HepG2 (cell line): ENCODE measurements at regions not wholly inside any gene's neighbourhood (a gene's known extent, or its start where the extent isn't known, plus 50 kb on each side); places are given as distances from the start of the nearest gene placed in this dataset.

ENCODE experiments used
- ATAC-seq: fragments of 200-7000 bp; cut with Tn5 transposase; 3 replicates; pipeline ENCODE4 v1.9.1; 2020; ENCODE audit warnings: mild to moderate bottlenecking, moderate library complexity
- BruUV-seq: library from RNA; stranded (reverse); fragments of 400-500 nt; replicated peaks from 2 replicates; lab custom pipeline; 2021; lab: Mats Ljungman, UMichigan
- CTCF ChIA-PET: fragments of 300-600 bp; formaldehyde crosslinking; extraction: SDS; loops from one replicate; lab custom pipeline; 2021; ENCODE audit warnings: low total read pairs, inconsistent platforms, low intra/inter-chr PET ratio; lab: Yijun Ruan, JAX
- POLR2A ChIA-PET: fragments of 350-600 bp; sonication (Branson Sonifier 250); formaldehyde crosslinking; loops from one replicate; lab custom pipeline; 2020; ENCODE audit warnings: antibody characterized with exemption, inconsistent platforms; lab: Yijun Ruan, JAX
- DNase-seq: peaks from one replicate; pipeline ENCODE4 v3.0.0-alpha.2; 2015; ENCODE audit warnings: low spot score
- FAIRE-seq: peaks from 3 replicates; lab custom pipeline; 2011; peaks lifted over from hg19 to GRCh38; lab: Jason Lieb, UNC
- H2AFZ ChIP-seq: one replicate; pipeline ENCODE4 v1.6.1; 2011; ENCODE audit warnings: low read length, inconsistent platforms
- H3K27ac ChIP-seq: fragments of 300-600 bp; 3 replicates; pipeline ENCODE4 v1.8.0; 2011; ENCODE audit warnings: mixed run types, mild to moderate bottlenecking, mixed read lengths, low read length, inconsistent platforms; ENCODE audit not compliant: insufficient read depth; ENCODE audit errors: extremely low read length
- H3K27me3 ChIP-seq, 2 experiments: fragments of 200-600 bp in 1 of 2; 2 replicates in 1 of 2; 3 replicates in 1 of 2; pipeline versions ENCODE4 v1.6.0 to v1.8.0; 2011; ENCODE audit warnings: low read length in 2 of 2, mild to moderate bottlenecking in 2 of 2, moderate library complexity in 2 of 2, inconsistent platforms in 1 of 2; ENCODE audit not compliant: insufficient read depth in 2 of 2, control insufficient read depth in 1 of 2
- H3K36me3 ChIP-seq, 2 experiments: fragments of 200-600 bp in 1 of 2; replicated peaks in 1 of 2; 2 replicates in 1 of 2; 3 replicates in 1 of 2; pipeline versions ENCODE4 v1.5.1 to v1.8.0; 2011; ENCODE audit warnings: low read length in 2 of 2, inconsistent platforms in 1 of 2; ENCODE audit not compliant: insufficient read depth in 2 of 2, control insufficient read depth in 1 of 2
- H3K4me1 ChIP-seq: 2 replicates; pipeline ENCODE4 v1.5.1; 2012; ENCODE audit warnings: low read length, inconsistent platforms; ENCODE audit not compliant: insufficient read depth
- H3K4me2 ChIP-seq: 2 replicates; pipeline ENCODE4 v1.6.0; 2011; ENCODE audit warnings: low read depth, low read length, inconsistent platforms
- H3K4me3 ChIP-seq, 3 experiments: fragments of 200-600 bp in 1 of 3; sonication (generic), shearing (Covaris generic) in 1 of 3; replicated peaks in 1 of 3; 2 replicates each; pipeline ENCODE4 v1.5.1; 2011 to 2016; ENCODE audit warnings: low read length in 3 of 3, inconsistent platforms in 2 of 3, low read depth in 2 of 3, mild to moderate bottlenecking in 2 of 3, control low read depth in 1 of 3, mixed read lengths in 1 of 3; ENCODE audit not compliant: insufficient read depth in 1 of 3
- H3K79me2 ChIP-seq: one replicate; pipeline ENCODE4 v1.6.1; 2011; ENCODE audit warnings: low read length, inconsistent platforms; ENCODE audit not compliant: insufficient read depth
- H3K9ac ChIP-seq: 2 replicates; pipeline ENCODE4 v1.6.0; 2011; ENCODE audit warnings: mild to moderate bottlenecking, low read depth, low read length, inconsistent platforms; ENCODE audit not compliant: insufficient read depth
- H3K9me3 ChIP-seq: 2 replicates; pipeline ENCODE4 v1.5.1; 2012; ENCODE audit warnings: mild to moderate bottlenecking, low read length
- H4K20me1 ChIP-seq: 2 replicates; pipeline ENCODE4 v1.6.0; 2011; ENCODE audit warnings: inconsistent platforms, mild to moderate bottlenecking, low read length, moderate library complexity; ENCODE audit not compliant: insufficient read depth
- ONECUT2 ChIP-seq: sonication (generic); formaldehyde crosslinking; IDR thresholded peaks from 2 replicates; pipeline ENCODE4 v1.4.0; 2020; ENCODE audit warnings: missing genetic modification reagents
- SRY ChIP-seq: sonication (generic); formaldehyde crosslinking; IDR thresholded peaks from 2 replicates; pipeline ENCODE4 v1.8.0; 2022; ENCODE audit warnings: mild to moderate bottlenecking, missing genetic modification reagents
- TAF15 ChIP-seq: fragments of 200-400 bp; formaldehyde crosslinking; IDR thresholded peaks from one replicate; pipeline ENCODE4 v1.6.1; 2018; ENCODE audit warnings: mild to moderate bottlenecking, low read depth, low read length; ENCODE audit not compliant: poor library complexity, severe bottlenecking
- ZMAT3 ChIP-seq: sonication (generic); formaldehyde crosslinking; conservative IDR thresholded peaks from 2 replicates; pipeline ENCODE4 v1.7.0; 2021; ENCODE audit warnings: missing genetic modification reagents
- WGBS: methylation state at CpG from one replicate; pipeline ENCODE4 v1.1.6; 2017; ENCODE audit warnings: low lambda C conversion rate; 5-methylcytosine and 5-hydroxymethylcytosine counted together
- in situ Hi-C: cut with HindIII; loops from 2 replicates; pipeline ENCODE4 v1.10.0; 2017; ENCODE audit warnings: low pct_unique_long_range_greater_than_20kb; ENCODE audit not compliant: extremely low pct_ligation_motif_present
- intact Hi-C: fragments of 100-400 bp; cut with micrococcal nuclease; formaldehyde crosslinking; loops from one replicate; pipeline ENCODE4 v1.10.0; 2022; ENCODE audit not compliant: unreplicated experiment
- TF ChIP-seq, protein P1 (sequence below): sonication (generic); formaldehyde crosslinking; IDR thresholded peaks from 2 replicates; pipeline ENCODE4 v1.4.0; 2020; ENCODE audit warnings: missing genetic modification reagents

DNA sequence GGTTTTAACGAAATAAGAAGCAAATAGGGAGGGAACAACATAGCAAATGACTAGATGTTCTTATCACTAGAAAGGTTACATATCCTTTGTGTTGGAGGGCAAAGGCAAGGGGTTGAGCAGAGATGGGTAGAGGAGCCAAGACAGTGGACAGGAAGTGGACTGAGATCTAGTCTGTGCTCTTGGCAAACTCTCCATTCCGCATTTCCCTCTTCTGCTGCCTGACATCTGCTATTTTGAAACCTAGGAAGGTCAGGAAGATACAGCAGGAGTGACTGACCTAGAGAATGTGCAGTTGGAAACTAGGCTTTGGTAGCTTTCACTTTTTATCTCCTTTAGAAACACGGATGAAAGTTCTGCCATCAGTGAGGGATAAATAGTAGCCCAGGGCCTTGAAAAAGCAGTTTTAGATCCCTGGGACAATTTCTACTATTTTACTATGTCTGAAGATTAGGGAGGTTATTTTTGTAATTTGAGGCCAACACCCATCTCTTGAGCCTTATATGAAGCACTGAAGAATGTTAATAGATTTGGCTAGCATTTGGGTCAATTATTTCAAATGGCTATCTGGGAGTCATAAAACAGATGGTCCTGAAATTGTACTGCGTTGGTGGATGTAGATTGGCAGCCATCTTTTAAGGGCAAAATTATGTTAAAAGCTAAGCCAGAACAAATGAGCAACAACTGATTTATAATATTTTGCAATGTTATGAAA, 410.3 kb downstream of the PCNX1 start (continued):
- TF ChIP-seq TAF15, result no peak
- TF ChIP-seq ONECUT2 (CRISPR knock-in tag), result no peak
- no peak for TF ChIP-seq SRY (CRISPR knock-in tag)
- TF ChIP-seq, protein P1, sequence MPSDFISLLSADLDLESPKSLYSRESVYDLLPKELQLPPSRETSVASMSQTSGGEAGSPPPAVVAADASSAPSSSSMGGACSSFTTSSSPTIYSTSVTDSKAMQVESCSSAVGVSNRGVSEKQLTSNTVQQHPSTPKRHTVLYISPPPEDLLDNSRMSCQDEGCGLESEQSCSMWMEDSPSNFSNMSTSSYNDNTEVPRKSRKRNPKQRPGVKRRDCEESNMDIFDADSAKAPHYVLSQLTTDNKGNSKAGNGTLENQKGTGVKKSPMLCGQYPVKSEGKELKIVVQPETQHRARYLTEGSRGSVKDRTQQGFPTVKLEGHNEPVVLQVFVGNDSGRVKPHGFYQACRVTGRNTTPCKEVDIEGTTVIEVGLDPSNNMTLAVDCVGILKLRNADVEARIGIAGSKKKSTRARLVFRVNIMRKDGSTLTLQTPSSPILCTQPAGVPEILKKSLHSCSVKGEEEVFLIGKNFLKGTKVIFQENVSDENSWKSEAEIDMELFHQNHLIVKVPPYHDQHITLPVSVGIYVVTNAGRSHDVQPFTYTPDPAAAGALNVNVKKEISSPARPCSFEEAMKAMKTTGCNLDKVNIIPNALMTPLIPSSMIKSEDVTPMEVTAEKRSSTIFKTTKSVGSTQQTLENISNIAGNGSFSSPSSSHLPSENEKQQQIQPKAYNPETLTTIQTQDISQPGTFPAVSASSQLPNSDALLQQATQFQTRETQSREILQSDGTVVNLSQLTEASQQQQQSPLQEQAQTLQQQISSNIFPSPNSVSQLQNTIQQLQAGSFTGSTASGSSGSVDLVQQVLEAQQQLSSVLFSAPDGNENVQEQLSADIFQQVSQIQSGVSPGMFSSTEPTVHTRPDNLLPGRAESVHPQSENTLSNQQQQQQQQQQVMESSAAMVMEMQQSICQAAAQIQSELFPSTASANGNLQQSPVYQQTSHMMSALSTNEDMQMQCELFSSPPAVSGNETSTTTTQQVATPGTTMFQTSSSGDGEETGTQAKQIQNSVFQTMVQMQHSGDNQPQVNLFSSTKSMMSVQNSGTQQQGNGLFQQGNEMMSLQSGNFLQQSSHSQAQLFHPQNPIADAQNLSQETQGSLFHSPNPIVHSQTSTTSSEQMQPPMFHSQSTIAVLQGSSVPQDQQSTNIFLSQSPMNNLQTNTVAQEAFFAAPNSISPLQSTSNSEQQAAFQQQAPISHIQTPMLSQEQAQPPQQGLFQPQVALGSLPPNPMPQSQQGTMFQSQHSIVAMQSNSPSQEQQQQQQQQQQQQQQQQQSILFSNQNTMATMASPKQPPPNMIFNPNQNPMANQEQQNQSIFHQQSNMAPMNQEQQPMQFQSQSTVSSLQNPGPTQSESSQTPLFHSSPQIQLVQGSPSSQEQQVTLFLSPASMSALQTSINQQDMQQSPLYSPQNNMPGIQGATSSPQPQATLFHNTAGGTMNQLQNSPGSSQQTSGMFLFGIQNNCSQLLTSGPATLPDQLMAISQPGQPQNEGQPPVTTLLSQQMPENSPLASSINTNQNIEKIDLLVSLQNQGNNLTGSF, result no peak

DNA sequence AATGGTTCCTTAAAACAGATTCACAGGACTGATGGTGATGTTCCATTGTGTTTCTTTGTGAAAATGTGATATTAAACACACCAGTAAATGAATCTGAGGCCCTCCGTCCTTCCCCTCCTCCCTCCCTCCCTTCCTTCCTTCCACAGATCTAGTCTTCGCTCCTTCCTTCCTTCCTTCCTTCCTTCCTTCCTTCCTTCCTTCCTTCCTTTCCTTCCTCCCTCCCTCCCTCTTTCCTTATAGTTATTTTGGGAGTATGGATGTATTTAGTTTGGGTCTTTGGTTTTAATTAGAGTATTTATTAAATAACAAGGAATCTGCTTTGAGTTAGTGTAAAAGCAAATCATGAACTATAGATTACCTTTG, 410.8 kb downstream of the PCNX1 start:
- POLR2A ChIA-PET, result no interaction called here

More for the DNA sequence above, 410.8 kb downstream of the PCNX1 start:
- Histone ChIP-seq H3K4me2 (no peak overlapping the region), H3K9ac (no peak overlapping the region), H4K20me1 (peaks cover 6% of the 10 kb centered on the region; the same call in 1 of the 2 replicates), H3K27ac (no peak overlapping the region), H3K4me3 (no peak overlapping the region), H3K27me3 (no peaks in the 10 kb centered on the region; a peak in 1 of 5 replicates), H3K4me1 (peaks cover 18% of the 10 kb centered on the region), H2AFZ (no peak overlapping the region), H3K79me2 (peaks cover 17% of the 10 kb centered on the region), H3K9me3 (no peaks in the 10 kb centered on the region), H3K36me3 (no peaks in the 10 kb centered on the region)
- 92% methylated on average over 2 of the region's 2 CpGs for WGBS
- ATAC-seq (no peak), FAIRE-seq (no peak), DNase-seq (no peak)
- CTCF ChIA-PET, result no interaction called here
- in situ Hi-C loops (no loop called here), intact Hi-C loops (no loop called here)
- TF ChIP-seq ZMAT3 (CRISPR knock-in tag), result no peak
- no TSS peak for BruUV-seq
